GM20000 (cell line): ENCODE measurements at regions not wholly inside any gene's neighbourhood (a gene's known extent, or its start where the extent isn't known, plus 50 kb on each side); places are given as distances from the start of the nearest gene placed in this dataset.

Source experiments
- DNase-seq: peaks from one replicate; pipeline ENCODE4 v3.0.0; 2012; ENCODE audit warnings: low spot score
- CTCF ChIP-seq: IDR thresholded peaks from 2 replicates; pipeline ENCODE4 v1.5.1; 2012; ENCODE audit warnings: mild to moderate bottlenecking, control low read depth; ENCODE audit errors: extremely low read depth, missing control alignments

GRCh38 chr2:52000151-52000855 lies 968.4 kb upstream of the NRXN1 start:
- DNase-seq, result no peak
- no peak for TF ChIP-seq CTCF

GRCh38 chr2:51998890-51999289 lies 967.0 kb upstream of the NRXN1 start:
- DNase-seq, result no peak
- no peak for TF ChIP-seq CTCF

GRCh38 chr2:51997571-51997970 lies 965.6 kb upstream of the NRXN1 start:
- TF ChIP-seq CTCF, result no peak
- DNase-seq, result no peak

GRCh38 chr2:51995293-51995692 lies 963.4 kb upstream of the NRXN1 start:
- no peak for DNase-seq

GRCh38 chr2:51994123-51994763 lies 962.3 kb upstream of the NRXN1 start:
- no peak for DNase-seq
- no peak for TF ChIP-seq CTCF

More at GRCh38 chr2:51995293-51995692, 963.4 kb upstream of the NRXN1 start:
- TF ChIP-seq CTCF, result no peak

GRCh38 chr2:51990684-51991083 lies 958.8 kb upstream of the NRXN1 start:
- TF ChIP-seq CTCF, result no peak
- DNase-seq, result no peak

GRCh38 chr2:51986101-51986500 lies 954.2 kb upstream of the NRXN1 start:
- no peak for DNase-seq

More at GRCh38 chr2:51986101-51986500, 954.2 kb upstream of the NRXN1 start:
- no peak for TF ChIP-seq CTCF
